CD4-positive, alpha-beta T cell treated with Interleukin-10 for 1 hour (primary cell): ENCODE measurements at regions not wholly inside any gene's neighbourhood (a gene's known extent, or its start where the extent isn't known, plus 50 kb on each side); places are given as distances from the start of the nearest gene placed in this dataset.
A peak's percentile ranks its signal among the peaks of the same experiment; 100 is the strongest.

ENCODE experiments used
- DNase-seq: peaks from one replicate; pipeline ENCODE4 v3.0.0-alpha.2; 2020

DNA sequence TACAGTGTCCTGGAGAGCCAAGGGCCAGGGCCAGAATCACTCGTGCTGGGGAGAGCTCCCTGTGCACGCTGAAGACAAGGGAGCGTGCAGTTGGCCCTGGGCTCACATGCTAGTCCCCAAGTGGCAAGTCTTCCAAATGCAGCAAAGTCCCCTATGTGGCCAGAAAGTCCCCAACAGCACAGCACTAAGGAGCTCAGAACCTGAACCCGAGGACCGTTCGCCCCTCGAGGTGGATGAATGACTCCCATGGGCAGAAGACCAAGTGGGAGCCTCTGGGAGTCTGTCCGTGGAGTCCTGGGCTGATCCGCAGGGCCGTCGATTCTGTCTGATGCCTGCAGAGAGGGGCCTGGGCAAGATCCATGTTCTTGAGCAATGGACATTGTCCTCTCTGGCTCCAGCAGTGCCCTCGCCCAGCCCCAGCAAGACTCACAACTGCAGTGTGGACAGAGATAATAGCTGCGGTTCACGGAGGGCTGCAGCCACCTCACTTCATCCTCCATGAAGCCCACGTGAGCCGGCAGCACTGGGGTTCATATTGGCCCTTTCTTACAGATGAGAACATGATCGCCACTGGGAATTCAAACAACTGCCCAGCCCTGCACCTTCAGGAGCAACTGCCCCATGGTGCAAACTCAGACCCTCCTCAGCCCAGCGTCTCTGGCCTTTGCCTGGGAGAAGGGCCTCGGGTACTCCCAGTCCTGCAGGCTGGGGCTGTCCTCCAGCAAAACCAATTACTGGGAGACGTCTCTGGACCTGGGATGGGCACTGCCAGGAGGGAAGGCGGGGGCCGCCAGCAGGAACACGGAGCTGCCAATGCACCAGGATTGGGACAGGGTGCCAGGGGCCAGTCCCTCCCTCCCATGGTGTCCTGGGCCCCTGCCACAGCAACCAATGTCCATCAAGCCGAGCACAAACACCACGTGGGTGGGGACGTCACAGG is 243.7 kb downstream of the NPHP4 start:
- no peak for DNase-seq

- DNase-seq, result no peak
Observed at GRCh38 chr1:5747426-5748285, 244.6 kb downstream of the NPHP4 start.

- no peak for DNase-seq
Observed at GRCh38 chr1:5746611-5747425, 245.4 kb downstream of the NPHP4 start.

- peak; percentile 62 for DNase-seq
Observed at GRCh38 chr1:5745800-5746610, 246.2 kb downstream of the NPHP4 start.

- no peak for DNase-seq
Observed at GRCh38 chr1:5744911-5745799, 247.1 kb downstream of the NPHP4 start.

- no peak for DNase-seq
Observed at GRCh38 chr1:5744341-5744740, 247.9 kb downstream of the NPHP4 start.

GRCh38 chr1:5743435-5744095 is 248.7 kb downstream of the NPHP4 start:
- DNase-seq, result no peak

GRCh38 chr1:5742801-5743200 is 249.4 kb downstream of the NPHP4 start:
- DNase-seq, result no peak

DNA sequence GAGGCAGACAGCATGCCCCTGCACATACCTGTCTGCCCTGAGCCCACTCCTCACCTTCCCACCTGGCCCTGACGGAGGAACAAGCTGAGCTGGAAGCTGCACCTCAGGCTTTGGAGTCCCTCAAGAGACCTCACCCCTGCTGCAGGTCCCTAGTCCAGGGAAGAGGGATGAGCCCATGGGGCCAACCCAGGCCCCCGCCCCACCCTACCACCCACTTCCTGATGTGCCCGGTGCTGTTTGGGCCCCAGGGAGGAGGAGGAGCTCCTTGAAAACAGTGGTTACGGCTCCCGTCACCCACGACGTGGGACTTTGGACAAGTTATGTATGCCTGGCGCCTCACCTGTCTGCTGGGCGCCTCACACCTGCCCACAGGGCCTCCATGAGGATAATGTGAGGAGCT is 250.2 kb downstream of the NPHP4 start:
- no peak for DNase-seq

- DNase-seq, result no peak
Observed at GRCh38 chr1:5740865-5741860, 251.1 kb downstream of the NPHP4 start.

GRCh38 chr1:5740450-5740849 is 251.8 kb downstream of the NPHP4 start:
- no peak for DNase-seq

DNA sequence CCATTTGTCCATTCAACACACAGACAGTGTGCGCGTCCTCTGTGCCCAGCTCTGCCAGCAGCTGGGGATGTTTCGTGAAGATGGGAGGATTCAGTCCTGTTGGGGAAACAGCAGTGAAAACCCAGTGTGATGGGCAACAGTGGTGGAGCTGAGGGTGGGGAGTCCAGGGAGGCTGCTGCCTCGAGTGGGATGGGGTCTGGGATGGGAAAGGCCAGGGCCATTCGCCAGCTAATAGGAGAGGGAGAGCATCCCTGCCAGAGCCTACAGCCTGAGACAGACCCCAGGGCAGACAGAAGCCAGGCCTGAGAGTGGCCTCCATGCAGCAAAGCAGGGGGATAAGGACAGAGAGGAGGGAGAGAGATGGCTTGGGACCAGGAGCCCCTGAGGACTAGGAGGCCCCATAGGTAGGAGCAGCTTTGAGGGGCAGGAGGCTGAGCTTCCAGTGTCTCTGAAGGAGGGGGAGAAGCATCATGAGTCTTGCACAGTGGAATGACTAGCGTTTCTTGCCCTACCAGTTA is 252.6 kb downstream of the NPHP4 start:
- DNase-seq, result no peak

- DNase-seq, result no peak
Observed at GRCh38 chr1:5738911-5739462, 253.2 kb downstream of the NPHP4 start.

GRCh38 chr1:5737081-5737480 is 255.1 kb downstream of the NPHP4 start:
- DNase-seq, result no peak

DNA sequence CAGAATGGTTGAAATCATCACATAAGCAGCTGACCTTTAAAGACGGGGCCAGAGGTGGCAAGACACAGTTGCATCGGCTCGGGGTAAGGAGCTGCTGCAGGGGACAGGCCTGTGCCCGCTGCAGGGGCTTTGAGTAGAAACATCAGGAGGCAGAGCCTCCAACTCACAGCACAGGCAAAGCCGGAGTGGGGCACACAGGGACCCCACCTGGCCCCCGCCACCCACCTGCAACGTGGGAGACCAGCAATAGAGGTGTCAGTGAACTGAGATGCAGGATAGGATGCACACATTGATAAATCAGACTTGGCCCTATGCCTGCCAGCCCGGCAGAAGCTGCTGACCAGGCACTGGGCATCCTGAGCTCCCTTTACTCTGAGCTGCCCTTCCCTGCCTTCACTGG is 257.2 kb downstream of the NPHP4 start:
- DNase-seq, result no peak

DNA sequence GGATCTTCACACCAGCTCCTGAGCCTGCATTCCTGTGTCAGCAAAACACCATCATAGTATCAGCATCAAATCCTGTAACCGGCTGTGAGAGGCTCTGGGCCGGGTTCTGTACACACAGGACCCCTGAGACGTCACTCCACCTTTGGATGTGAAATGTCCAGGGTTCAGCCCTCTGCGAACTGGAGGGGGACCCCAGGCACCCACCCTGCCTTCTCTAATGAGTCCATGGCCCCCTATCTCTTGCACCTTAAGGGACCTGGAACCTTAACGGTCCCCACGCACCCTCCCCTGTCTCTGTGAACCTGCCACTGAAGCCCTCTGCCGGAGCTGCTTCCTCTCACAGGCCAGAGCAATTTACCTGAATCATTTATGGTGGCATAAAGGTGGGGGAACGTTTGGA is 257.8 kb downstream of the NPHP4 start:
- DNase-seq, result no peak

- no peak for DNase-seq
Observed at GRCh38 chr1:5733596-5733995, 258.6 kb downstream of the NPHP4 start.

DNA sequence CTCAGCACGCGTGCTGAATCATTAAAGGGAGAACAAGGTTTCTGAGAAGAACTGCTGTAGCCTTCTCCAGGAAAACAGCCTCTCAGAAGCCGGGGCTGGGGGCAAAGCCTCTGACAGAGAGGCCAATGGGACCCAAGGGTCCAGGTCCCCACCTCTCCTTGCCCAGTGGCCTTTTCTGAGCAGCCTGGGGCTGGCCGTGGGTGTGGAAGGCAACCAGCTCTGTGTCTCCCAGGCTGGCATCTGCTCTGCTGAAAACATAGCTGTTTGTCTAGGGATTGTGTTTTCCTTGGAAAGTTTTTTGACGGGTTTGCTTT is 261.2 kb downstream of the NPHP4 start:
- DNase-seq, result no peak
